Activated CD8-positive, alpha-beta memory T cell treated with anti-CD3 and anti-CD28 coated beads, Interleukin-2, amount 50 U/mL, for 1 hour (primary cell): ENCODE measurements at regions not wholly inside any gene's neighbourhood (a gene's known extent, or its start where the extent isn't known, plus 50 kb on each side); places are given as distances from the start of the nearest gene placed in this dataset.
"Not testable (repeated sequence)": the region's sequence is repeated elsewhere in the genome, so short reads cannot be mapped to it uniquely, and the experiment has no call there.

Source experiments
- DNase-seq: peaks from one replicate; pipeline ENCODE4 v3.0.0-alpha.2; 2020; ENCODE audit errors: extremely low read depth

DNA sequence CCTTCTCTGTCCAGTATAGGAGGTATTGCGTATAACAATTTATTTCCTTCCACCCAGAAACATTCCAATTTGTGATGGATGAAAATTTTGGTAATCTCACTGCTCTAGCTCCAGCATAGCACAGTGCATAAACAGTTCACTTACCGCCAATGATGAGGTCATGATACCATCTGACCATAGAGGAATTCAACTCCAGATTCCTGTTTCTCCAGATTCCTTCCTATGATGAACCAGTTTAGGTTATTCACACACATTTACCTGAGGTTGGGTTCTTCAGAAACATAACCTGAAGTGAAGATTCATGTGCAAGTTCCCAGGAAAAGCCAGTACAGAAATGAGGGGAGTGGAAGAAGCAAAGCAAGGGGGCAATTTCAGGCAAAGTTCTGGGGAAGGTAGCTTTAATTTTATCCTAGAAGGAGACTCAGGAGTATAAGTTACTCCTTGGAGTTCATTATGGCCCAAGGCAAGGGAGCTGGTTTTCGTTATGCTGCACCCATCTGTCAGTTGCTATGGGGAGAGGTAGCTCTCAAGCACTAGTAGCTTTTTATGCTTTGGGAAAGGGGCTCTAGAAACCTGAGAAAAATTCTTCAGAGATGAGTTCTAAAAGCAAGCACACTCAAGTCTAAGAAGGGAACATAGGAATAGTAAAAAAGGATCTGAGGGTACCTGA, 121.6 kb downstream of the CASP12 start:
- no peak for DNase-seq

GRCh38 chr11:104774578-104774977, 123.7 kb downstream of the CASP12 start:
- DNase-seq, result no peak

DNA sequence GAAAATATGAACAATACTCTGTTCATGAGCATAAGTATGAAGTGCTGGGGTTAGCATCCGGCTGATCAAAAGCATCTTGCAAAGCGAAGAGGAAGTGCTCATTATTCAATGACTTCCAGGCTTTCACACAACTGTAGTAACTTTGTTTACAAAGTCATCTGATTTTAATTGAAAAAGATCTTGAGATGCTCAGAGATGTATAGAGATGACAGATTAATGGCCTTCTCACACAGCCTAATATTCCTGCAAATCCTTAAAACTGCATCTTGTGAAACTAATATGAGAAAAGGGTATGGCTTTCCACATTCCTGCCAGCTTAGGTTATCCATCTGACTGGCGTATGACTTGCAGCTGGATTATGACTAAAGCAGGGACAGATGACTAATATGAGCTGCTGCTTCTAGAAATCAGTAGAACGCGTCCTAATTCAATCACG, 125.4 kb downstream of the CASP12 start:
- DNase-seq, result no peak

GRCh38 chr11:104771763-104772162, 126.5 kb downstream of the CASP12 start:
- no peak for DNase-seq

DNA sequence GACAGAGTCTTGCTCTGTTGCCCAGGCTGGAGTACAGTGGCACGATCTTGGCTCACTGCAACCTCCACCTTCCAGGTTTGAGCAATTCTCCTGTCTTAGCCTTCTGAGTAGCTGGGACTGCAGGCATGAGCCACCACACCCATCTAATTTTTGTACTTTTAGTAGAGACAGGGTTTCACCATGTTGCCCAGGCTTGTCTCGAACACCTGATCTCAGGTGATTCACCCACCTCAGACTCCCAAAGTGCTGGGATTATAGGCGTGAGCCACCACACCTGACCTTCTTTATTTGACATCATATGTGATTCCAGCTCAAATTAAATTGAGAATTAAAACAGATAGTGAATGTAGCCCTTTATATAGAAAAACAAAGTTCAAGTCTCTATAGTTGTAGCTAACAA, 127.2 kb downstream of the CASP12 start:
- DNase-seq, result not testable (repeated sequence)

- no peak for DNase-seq
These were observed 132.7 kb downstream of the CASP12 start for GRCh38 chr11:104765401-104766095.

DNA sequence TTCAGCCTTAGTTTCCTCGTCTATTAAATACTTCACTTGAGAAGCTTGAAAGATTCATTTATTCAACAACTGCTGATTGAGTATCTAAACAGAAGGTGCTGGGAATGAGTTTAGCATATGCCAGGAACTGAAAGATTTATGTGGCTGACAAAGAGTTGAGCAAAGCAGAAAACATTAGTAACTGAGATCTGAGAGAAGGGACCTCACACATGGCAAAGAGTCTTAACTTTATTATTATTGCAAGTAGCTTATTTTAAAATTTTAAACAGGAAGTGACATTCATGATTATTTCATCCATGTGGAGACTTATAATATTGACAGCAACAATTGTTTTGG, 133.6 kb downstream of the CASP12 start:
- no peak for DNase-seq

DNA sequence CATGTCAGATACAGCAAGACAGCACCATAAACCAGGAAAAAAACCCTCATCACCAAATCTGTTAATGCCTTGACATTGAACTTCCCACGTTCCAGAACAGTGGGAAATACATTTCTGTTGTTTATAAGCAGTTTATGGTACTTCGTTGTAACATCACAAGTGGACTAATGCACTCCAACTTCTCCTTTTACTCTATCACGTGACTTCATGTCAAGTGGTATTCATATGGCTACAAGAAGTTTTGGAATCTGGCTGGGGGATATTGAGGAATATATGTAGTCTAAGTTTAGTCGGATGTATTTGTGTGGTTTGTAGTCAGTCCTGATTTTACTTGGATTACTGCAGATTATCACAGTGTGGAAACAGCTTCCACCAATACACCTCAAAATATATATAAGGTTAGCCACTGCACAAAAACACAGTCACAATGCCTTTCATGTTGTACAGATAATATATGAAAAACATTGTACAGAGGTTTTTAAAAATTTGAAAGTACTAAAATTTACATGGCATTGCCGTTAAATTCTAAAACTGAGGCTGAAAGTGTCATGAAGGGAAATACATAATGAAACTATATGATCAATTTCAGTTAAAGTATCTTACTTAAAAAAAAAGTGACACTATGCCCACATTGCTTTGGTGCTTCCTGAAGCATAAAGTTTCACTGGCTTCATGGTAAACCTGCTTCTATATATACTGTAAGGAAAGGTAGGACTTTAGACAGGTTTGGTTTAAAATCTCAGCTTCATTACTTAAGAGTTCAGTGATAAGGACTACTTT, 134.1 kb downstream of the CASP12 start:
- DNase-seq, result no peak

DNA sequence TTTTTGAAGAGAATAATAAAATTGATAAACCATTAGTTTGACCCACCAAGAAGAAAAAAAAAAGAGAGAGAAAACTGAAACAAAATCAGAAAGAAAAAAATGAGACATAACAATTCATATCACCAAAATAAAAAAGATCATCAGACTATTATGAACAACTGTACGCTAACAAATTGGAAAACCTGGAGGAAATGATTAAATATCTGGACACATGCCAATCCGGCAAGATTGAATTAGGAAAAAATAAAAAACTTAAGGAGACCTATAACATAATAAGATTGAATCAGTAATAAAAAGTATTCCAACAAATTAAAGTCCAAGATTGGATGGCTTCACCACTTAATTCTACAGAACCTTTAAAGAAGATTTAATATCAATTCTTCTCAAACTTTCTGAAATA, 136.7 kb downstream of the CASP12 start:
- DNase-seq, result no peak

DNA sequence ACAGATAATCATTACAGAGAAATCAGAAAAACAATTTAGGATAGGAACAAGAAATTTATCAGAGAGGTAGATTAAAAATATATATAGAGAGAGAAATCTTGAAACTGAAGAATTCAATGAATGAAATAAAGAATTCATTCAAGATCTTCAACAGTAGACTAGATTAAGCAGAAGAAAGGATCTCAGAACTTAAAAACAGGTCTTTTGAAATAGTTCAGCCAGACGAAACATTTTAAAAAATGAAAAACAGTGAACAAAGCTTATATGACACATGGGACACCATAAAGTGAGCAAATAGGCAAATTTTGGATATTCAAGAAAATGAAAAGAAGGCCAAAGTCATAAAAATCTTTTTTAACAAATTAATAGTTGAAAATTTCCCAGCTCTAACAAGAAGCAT, 138.8 kb downstream of the CASP12 start:
- DNase-seq, result no peak

DNA sequence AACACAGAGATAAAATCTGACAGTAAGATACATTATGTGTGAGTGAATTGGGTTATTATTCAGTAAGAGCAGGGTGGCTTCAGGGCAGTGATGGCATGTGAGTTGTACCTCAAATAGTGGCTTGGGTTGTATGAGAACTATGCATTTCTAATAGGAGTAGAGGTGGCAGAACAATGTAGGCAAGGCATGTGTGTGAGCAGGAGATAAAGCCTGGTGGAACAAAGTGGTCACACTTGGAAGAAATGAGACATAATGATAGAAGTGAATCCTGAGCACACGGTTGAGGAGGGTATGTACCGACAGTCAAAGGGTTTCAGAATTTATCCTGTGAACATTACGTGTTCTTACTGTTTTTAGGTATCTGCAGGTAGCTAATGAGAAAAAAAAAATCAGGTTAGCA, 159.3 kb downstream of the CASP12 start:
- DNase-seq, result no peak

- DNase-seq, result no peak
These were observed 160.1 kb downstream of the CASP12 start for GRCh38 chr11:104738208-104738607.

GRCh38 chr11:104736502-104736901, 161.8 kb downstream of the CASP12 start:
- DNase-seq, result no peak

DNA sequence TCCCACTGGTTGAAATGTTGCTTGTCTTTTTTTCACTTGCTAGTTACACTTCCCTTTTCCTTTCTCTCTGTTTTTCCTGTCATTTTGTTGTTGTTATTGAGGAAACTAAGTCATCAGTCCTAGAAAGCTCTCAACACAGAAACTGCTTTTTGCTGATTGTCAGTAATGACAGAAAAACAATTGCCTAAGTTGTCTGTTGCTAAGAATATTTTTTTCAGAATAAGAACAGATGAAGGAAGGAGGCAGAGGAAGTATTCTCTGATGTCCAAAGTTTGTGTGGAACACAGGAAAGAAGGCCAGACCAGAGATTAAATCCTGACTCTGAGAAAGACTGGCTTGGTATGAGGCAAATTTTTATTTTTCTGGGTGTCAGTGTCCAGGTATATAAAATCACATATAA, 163.3 kb downstream of the CASP12 start:
- DNase-seq, result no peak

DNA sequence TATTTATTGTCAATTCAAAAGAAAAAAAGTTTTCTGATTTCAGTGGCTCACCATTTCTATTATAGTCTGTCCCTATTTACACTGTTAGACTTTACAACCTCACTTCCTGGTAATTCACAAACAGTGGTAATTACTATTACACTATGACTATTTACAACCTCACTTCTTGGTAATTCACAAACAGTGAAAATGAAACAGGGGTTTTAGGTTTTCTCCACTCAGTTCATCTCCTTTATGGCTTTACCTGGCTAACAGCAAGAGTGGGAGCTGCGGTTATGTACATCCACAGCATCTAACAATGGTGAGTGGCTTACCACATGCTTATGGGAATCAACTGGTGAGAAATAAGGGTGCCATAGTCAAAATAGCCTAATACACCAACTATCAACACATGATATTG, 166.4 kb downstream of the CASP12 start:
- no peak for DNase-seq

DNA sequence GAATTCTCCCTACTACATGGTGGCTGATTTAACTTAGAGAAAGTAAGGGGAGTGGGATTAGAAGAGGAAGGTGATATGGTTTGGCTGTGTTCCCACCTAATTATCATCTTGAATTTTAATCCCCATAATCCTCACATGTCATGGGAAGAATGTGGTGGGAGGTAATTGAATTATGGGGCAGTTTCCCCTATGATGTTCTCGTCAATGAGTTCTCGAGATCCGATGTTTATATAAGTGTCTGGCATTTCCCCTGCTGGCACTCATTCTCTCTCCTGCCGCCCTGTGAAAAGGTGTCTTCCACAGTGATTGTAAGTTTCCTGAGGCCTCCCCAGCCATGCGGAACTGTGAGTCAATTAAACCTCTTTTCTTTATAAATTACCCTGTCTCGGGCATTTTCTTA, 169.3 kb downstream of the CASP12 start:
- DNase-seq, result no peak

GRCh38 chr11:104727768-104728167, 170.5 kb downstream of the CASP12 start:
- no peak for DNase-seq

DNA sequence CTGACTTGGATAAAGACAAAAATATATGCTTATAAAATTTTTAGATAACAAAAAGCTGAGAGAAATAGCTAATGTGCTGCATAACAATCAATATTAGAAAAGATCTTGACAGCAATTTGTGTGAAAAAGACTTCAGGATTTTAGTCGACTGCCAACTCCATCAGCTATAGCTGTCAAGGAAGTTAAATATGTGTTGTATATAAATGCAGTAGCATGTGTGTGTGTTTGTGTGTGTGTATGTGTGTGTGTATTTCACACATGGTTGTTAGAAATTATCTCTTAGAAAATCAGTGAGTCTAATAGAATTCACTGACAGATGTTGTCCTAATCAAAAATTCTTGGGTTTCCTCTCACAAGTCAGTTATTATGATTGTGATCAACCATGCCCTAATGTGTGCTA, 171.2 kb downstream of the CASP12 start:
- DNase-seq, result no peak

GRCh38 chr11:104725796-104726408, 172.4 kb downstream of the CASP12 start:
- no peak for DNase-seq

DNA sequence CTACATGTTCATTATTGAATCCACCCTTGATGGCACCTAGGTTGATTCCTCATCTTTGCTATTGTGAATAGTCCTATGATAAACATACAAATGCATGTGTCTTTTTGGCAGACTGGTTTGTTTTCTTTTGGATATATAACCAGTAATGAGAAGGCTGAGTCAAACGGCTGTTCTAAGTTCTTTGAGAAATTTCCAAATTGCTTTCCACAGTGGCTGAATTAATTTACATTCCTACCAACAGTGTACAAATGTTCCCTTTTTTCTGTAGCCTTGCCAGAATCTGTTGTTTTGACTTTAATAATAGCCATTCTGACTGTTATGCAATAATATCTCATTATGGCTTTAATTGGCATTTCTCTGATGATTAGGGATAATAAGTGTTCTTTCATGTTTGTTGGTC, 184.9 kb downstream of the CASP12 start:
- no peak for DNase-seq

DNA sequence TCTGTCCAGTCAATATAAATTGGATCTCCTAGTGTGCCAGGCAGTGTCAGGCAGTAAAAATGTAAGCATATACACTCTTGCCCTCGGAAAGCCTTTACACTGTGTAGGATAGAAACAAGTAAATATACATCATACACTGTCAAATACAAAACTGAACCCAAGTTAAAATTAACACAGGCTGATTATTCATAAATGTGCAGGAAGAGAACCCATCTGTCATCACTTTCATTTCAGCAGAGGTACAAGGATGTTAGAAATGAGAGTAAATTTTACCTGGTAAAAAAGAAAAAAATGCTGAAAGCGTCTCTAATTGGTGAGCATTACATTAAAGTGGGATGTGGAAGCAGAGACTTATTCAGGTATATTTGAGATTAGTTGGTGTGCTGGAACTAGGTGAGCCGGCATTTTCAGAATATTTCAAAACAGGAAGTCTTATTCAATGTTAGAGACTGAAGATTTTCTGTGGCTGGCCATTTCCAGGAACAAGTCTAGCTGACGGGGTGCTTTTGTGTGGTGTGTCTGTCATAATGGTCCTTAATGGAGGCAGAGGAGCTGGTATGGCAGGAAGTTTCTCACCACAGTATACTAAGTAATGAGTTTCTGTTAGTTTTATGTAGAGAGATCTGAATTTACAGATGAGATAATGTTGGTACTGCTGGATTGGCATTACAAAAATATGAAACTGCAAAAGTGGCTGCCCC, 192.6 kb downstream of the CASP12 start:
- DNase-seq, result peak; percentile 66

GRCh38 chr11:104704888-104705287, 193.4 kb downstream of the CASP12 start:
- DNase-seq, result no peak
